Testis (tissue), 2 donors: ENCODE measurements at regions not wholly inside any gene's neighbourhood (a gene's known extent, or its start where the extent isn't known, plus 50 kb on each side); places are given as distances from the start of the nearest gene placed in this dataset.

Experiments
- DNase-seq: peaks from one replicate; pipeline ENCODE4 v3.0.0-alpha.2; 2019
- H3K27ac ChIP-seq, 2 donors: fragments of 200-600 bp; sonication (generic); one replicate each; pipeline ENCODE4 v1.5.1; 2019
- H3K27me3 ChIP-seq: fragments of 200-600 bp; sonication (generic); one replicate; pipeline ENCODE4 v1.5.1; 2019
- H3K36me3 ChIP-seq: fragments of 200-600 bp; sonication (generic); one replicate; pipeline ENCODE4 v1.5.1; 2017; ENCODE audit warnings: low read depth; ENCODE audit errors: missing control alignments
- H3K4me1 ChIP-seq: fragments of 200-600 bp; sonication (generic); one replicate; pipeline ENCODE4 v1.5.1; 2019
- H3K4me3 ChIP-seq, 2 donors: fragments of 200-600 bp; sonication (generic); one replicate each; pipeline ENCODE4 v1.5.1; 2017 to 2019
- H3K9me3 ChIP-seq: fragments of 200-600 bp; sonication (generic); one replicate; pipeline ENCODE4 v1.5.1; 2017
- CTCF ChIP-seq, 3 experiments: fragments of 450-650 bp in 2 of 3; fragments of 200-600 bp in 1 of 3; sonication (generic) in 1 of 3; IDR thresholded peaks; one replicate each; pipeline ENCODE4 v1.5.1; 2016 to 2019; ENCODE audit warnings: antibody characterized with exemption in 3 of 3, mild to moderate bottlenecking in 2 of 3, moderate library complexity in 1 of 3
- POLR2A ChIP-seq: fragments of 450-650 bp; IDR thresholded peaks from one replicate; pipeline ENCODE4 v1.6.1; 2017; ENCODE audit warnings: antibody characterized with exemption, mild to moderate bottlenecking, moderate library complexity
- WGBS, 2 donors: methylation state at CpG; one replicate each; pipeline ENCODE4 v1.1.5; 2018; 5-methylcytosine and 5-hydroxymethylcytosine counted together
- intact Hi-C: fragments of 100-400 bp; cut with DNase I; formaldehyde crosslinking; loops from one replicate; pipeline ENCODE4 v1.15.1; 2023; ENCODE audit warnings: low total_unique reads

DNA sequence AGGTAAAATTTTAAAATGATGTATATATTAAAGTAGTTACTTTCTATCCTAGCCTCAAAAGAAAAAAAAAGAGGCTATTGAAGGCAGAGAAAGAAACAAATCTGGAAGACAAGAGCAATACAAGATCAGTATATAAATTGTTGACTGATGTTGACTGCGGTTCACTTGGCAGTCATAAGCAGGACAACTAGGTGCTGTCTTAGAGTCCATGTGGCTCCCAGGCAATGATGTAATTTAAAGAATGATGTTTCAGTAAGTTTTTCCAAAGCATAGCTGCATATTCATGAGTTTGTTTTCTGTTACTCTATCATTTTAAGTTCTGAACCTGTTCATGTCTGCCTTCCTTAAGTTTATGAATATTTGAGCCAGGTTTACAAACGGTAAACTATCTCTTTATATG lies 630.2 kb downstream of the FAT4 start:
- Histone ChIP-seq H3K36me3 (no peaks in the 10 kb centered on the region), H3K27me3 (no peaks in the 10 kb centered on the region), H3K4me3 (no peak overlapping the region), H3K27ac (no peak overlapping the region), H3K4me1 (no peaks in the 10 kb centered on the region), H3K9me3 (no peaks in the 10 kb centered on the region)
- intact Hi-C loops: no loop called here
- TF ChIP-seq POLR2A (no peak), CTCF (IDR thresholded peaks at IDR 0.05) (no peak)
- WGBS, 2 donors: 88 to 91% methylated on average over 2 of the region's 2 CpGs
- DNase-seq: no peak

GRCh38 chr4:125948021-125948420 lies 633.3 kb downstream of the FAT4 start:
- 69 to 72% methylated on average over 4 of the region's 4 CpGs for WGBS, 2 donors

DNA sequence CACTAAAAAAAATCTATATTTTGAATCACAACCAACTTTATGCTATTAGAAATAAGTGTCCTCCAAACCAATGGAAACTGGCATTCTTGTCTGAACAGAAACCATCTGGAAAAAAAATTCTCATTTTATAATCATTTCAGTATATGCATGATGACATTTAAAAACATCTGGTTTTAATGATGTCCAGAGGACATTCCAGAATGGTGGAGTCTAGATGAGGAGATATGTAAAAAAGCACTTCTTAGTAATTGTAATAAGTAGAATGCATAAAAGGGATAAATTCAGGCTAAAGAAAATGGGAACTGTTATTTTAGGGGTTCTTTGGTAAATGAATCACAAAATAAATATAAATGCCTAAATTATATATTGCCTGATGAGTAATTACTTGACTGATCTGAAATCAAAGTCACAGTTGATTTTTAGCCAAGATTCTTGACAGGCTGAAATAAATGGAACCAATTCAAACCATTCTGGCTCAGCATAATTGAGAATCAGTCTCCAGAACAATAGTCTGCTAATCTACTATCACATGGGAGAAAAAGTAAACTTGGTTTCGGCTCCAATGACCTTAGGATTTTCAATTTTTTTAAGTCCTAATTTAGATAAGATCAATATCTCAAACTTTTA lies 636.6 kb downstream of the FAT4 start:
- 72 to 76% methylated on average over 1 of the region's 1 CpG for WGBS, 2 donors
- no peak overlapping the region for H3K4me3 ChIP-seq
- no peak for TF ChIP-seq CTCF (IDR thresholded peaks at IDR 0.05)
- no peak for TF ChIP-seq POLR2A
- H3K27ac ChIP-seq: no peak overlapping the region
- H3K9me3 ChIP-seq: no peaks in the 10 kb centered on the region
- no peak for DNase-seq
- H3K27me3 ChIP-seq: no peaks in the 10 kb centered on the region
- no peaks in the 10 kb centered on the region for H3K36me3 ChIP-seq
- no peaks in the 10 kb centered on the region for H3K4me1 ChIP-seq
- intact Hi-C loops: no loop called here

More at GRCh38 chr4:125948021-125948420, 633.3 kb downstream of the FAT4 start:
- Histone ChIP-seq H3K4me3 (no peak overlapping the region), H3K4me1 (no peaks in the 10 kb centered on the region), H3K27me3 (no peaks in the 10 kb centered on the region), H3K9me3 (no peaks in the 10 kb centered on the region), H3K27ac (no peak overlapping the region), H3K36me3 (no peaks in the 10 kb centered on the region)
- no peak for DNase-seq
- TF ChIP-seq CTCF (IDR thresholded peaks at IDR 0.05) (no peak), POLR2A (no peak)
- intact Hi-C loops: no loop called here

- no peaks in the 10 kb centered on the region for H3K27me3 ChIP-seq
- no peaks in the 10 kb centered on the region for H3K9me3 ChIP-seq
- TF ChIP-seq CTCF (IDR thresholded peaks at IDR 0.05) (no peak), POLR2A (no peak)
- no peak for DNase-seq
- H3K27ac ChIP-seq: no peak overlapping the region
- H3K36me3 ChIP-seq: no peaks in the 10 kb centered on the region
- no peak overlapping the region for H3K4me3 ChIP-seq
- H3K4me1 ChIP-seq: no peaks in the 10 kb centered on the region
- intact Hi-C loops: no loop called here
These were observed 637.9 kb downstream of the FAT4 start for GRCh38 chr4:125952631-125953030.

GRCh38 chr4:125956276-125956675 lies 641.5 kb downstream of the FAT4 start:
- Histone ChIP-seq H3K27me3 (no peaks in the 10 kb centered on the region), H3K4me3 (no peak overlapping the region), H3K9me3 (no peaks in the 10 kb centered on the region), H3K4me1 (no peaks in the 10 kb centered on the region), H3K36me3 (no peaks in the 10 kb centered on the region), H3K27ac (no peak overlapping the region)
- intact Hi-C loops: no loop called here
- TF ChIP-seq CTCF (IDR thresholded peaks at IDR 0.05): no peak
- no peak for TF ChIP-seq POLR2A
- 90 to 100% methylated on average over 1 of the region's 1 CpG for WGBS, 2 donors
- no peak for DNase-seq
